SJCRH30 (cell line): ENCODE measurements at regions not wholly inside any gene's neighbourhood (a gene's known extent, or its start where the extent isn't known, plus 50 kb on each side); places are given as distances from the start of the nearest gene placed in this dataset.

Experiments
- DNase-seq, 2 experiments: peaks; one replicate each; pipeline ENCODE4 v3.0.0-alpha.2; 2015 to 2020
- H3K27ac ChIP-seq: fragments of 250-450 bp; sonication (Bioruptor Pico); 2 replicates; pipeline ENCODE4 v1.5.1; 2020; ENCODE audit warnings: mild to moderate bottlenecking, moderate library complexity
- H3K27me3 ChIP-seq: fragments of 250-450 bp; sonication (Bioruptor Pico); 2 replicates; pipeline ENCODE4 v1.5.1; 2020; ENCODE audit warnings: mild to moderate bottlenecking, moderate library complexity
- H3K36me3 ChIP-seq: fragments of 250-450 bp; sonication (Bioruptor Pico); 2 replicates; pipeline ENCODE4 v1.5.1; 2020; ENCODE audit warnings: mild to moderate bottlenecking, moderate library complexity
- H3K4me1 ChIP-seq: fragments of 250-450 bp; sonication (Bioruptor Pico); 2 replicates; pipeline ENCODE4 v1.5.1; 2020; ENCODE audit warnings: mild to moderate bottlenecking, moderate library complexity
- H3K4me3 ChIP-seq: fragments of 250-450 bp; sonication (Bioruptor Pico); 2 replicates; pipeline ENCODE4 v1.5.1; 2020; ENCODE audit warnings: mild to moderate bottlenecking, moderate library complexity
- H3K9me3 ChIP-seq: fragments of 250-450 bp; sonication (Bioruptor Pico); replicated peaks from 2 replicates; pipeline ENCODE4 v1.5.1; 2020; ENCODE audit warnings: mild to moderate bottlenecking, moderate library complexity

- H3K9me3 ChIP-seq: no peaks in the 10 kb centered on the region
- H3K4me3 ChIP-seq: no peak overlapping the region
- no peaks in the 10 kb centered on the region for H3K27me3 ChIP-seq
- H3K27ac ChIP-seq: no peak overlapping the region
- peak in 1 of 2 experiments; percentile 9 for DNase-seq
- no peaks in the 10 kb centered on the region for H3K36me3 ChIP-seq
- no peaks in the 10 kb centered on the region for H3K4me1 ChIP-seq
Observed at GRCh38 chr2:5328826-5329225, 363.4 kb upstream of the SOX11 start.

GRCh38 chr2:5329763-5330162 is 362.4 kb upstream of the SOX11 start:
- Histone ChIP-seq H3K36me3 (no peaks in the 10 kb centered on the region), H3K27me3 (no peaks in the 10 kb centered on the region), H3K4me1 (no peaks in the 10 kb centered on the region), H3K9me3 (no peaks in the 10 kb centered on the region), H3K4me3 (no peak overlapping the region), H3K27ac (no peak overlapping the region)
- DNase-seq: no peak

GRCh38 chr2:5330961-5331360 is 361.2 kb upstream of the SOX11 start:
- DNase-seq: no peak
- H3K27ac ChIP-seq: no peak overlapping the region
- no peaks in the 10 kb centered on the region for H3K4me1 ChIP-seq
- no peaks in the 10 kb centered on the region for H3K9me3 ChIP-seq
- no peaks in the 10 kb centered on the region; the same call in 1 of the 2 replicates for H3K27me3 ChIP-seq
- no peak overlapping the region for H3K4me3 ChIP-seq
- H3K36me3 ChIP-seq: no peaks in the 10 kb centered on the region

GRCh38 chr2:5332925-5333324 is 359.3 kb upstream of the SOX11 start:
- DNase-seq: no peak
- Histone ChIP-seq H3K9me3 (no peaks in the 10 kb centered on the region), H3K27me3 (no peaks in the 10 kb centered on the region; the same call in 1 of the 2 replicates), H3K36me3 (no peaks in the 10 kb centered on the region), H3K4me3 (no peak overlapping the region), H3K27ac (no peak overlapping the region), H3K4me1 (no peaks in the 10 kb centered on the region)

GRCh38 chr2:5339473-5339872 is 352.7 kb upstream of the SOX11 start:
- Histone ChIP-seq H3K27me3 (no peaks in the 10 kb centered on the region; the same call in 1 of the 2 replicates), H3K36me3 (no peaks in the 10 kb centered on the region), H3K4me3 (no peak overlapping the region), H3K4me1 (no peaks in the 10 kb centered on the region), H3K27ac (no peak overlapping the region), H3K9me3 (no peaks in the 10 kb centered on the region)
- DNase-seq: no peak

GRCh38 chr2:5343785-5344335 is 348.3 kb upstream of the SOX11 start:
- H3K36me3 ChIP-seq: no peaks in the 10 kb centered on the region
- H3K4me1 ChIP-seq: no peaks in the 10 kb centered on the region
- H3K4me3 ChIP-seq: no peak overlapping the region
- no peak for DNase-seq
- H3K27me3 ChIP-seq: no peaks in the 10 kb centered on the region
- no peak overlapping the region for H3K27ac ChIP-seq
- no peaks in the 10 kb centered on the region for H3K9me3 ChIP-seq

GRCh38 chr2:5352286-5352685 is 339.9 kb upstream of the SOX11 start:
- H3K27ac ChIP-seq: no peak overlapping the region
- no peaks in the 10 kb centered on the region for H3K9me3 ChIP-seq
- no peaks in the 10 kb centered on the region for H3K4me1 ChIP-seq
- no peak overlapping the region for H3K4me3 ChIP-seq
- no peaks in the 10 kb centered on the region for H3K27me3 ChIP-seq
- peak in 1 of 2 experiments; percentile 14 for DNase-seq
- no peaks in the 10 kb centered on the region for H3K36me3 ChIP-seq

GRCh38 chr2:5353565-5353964 is 338.6 kb upstream of the SOX11 start:
- no peak overlapping the region for H3K27ac ChIP-seq
- H3K9me3 ChIP-seq: no peaks in the 10 kb centered on the region
- H3K4me3 ChIP-seq: no peak overlapping the region
- no peaks in the 10 kb centered on the region for H3K4me1 ChIP-seq
- H3K27me3 ChIP-seq: no peaks in the 10 kb centered on the region
- no peaks in the 10 kb centered on the region for H3K36me3 ChIP-seq
- no peak for DNase-seq

GRCh38 chr2:5359397-5359796 is 332.8 kb upstream of the SOX11 start:
- Histone ChIP-seq H3K36me3 (no peaks in the 10 kb centered on the region), H3K9me3 (no peaks in the 10 kb centered on the region), H3K27me3 (no peaks in the 10 kb centered on the region; the same call in 1 of the 2 replicates), H3K27ac (no peak overlapping the region), H3K4me3 (no peak overlapping the region), H3K4me1 (no peaks in the 10 kb centered on the region)
- DNase-seq: no peak

- Histone ChIP-seq H3K27me3 (no peaks in the 10 kb centered on the region; the same call in 1 of the 2 replicates), H3K36me3 (no peaks in the 10 kb centered on the region), H3K4me3 (no peak overlapping the region), H3K4me1 (no peaks in the 10 kb centered on the region), H3K9me3 (0 out of 2 replicates have a peak, but pooled peaks cover 4% of the 10 kb centered on the region), H3K27ac (no peak overlapping the region)
- DNase-seq: no peak
Observed at GRCh38 chr2:5360081-5360480, 332.1 kb upstream of the SOX11 start.

GRCh38 chr2:5364361-5364760 is 327.8 kb upstream of the SOX11 start:
- H3K27ac ChIP-seq: no peak overlapping the region
- H3K4me3 ChIP-seq: no peak overlapping the region
- no peaks in the 10 kb centered on the region for H3K36me3 ChIP-seq
- H3K4me1 ChIP-seq: no peaks in the 10 kb centered on the region
- no peak for DNase-seq
- H3K9me3 ChIP-seq: 0 out of 2 replicates have a peak, but pooled peaks cover 4% of the 10 kb centered on the region
- H3K27me3 ChIP-seq: peaks cover 3% of the 10 kb centered on the region

GRCh38 chr2:5365871-5366461 is 326.2 kb upstream of the SOX11 start:
- peak; percentile 75 to 89 for DNase-seq
- H3K27ac ChIP-seq: no peak overlapping the region
- 0 out of 2 replicates have a peak, but pooled peaks cover 4% of the 10 kb centered on the region for H3K9me3 ChIP-seq
- H3K36me3 ChIP-seq: no peaks in the 10 kb centered on the region
- H3K4me1 ChIP-seq: no peaks in the 10 kb centered on the region
- peaks cover 3% of the 10 kb centered on the region for H3K27me3 ChIP-seq
- H3K4me3 ChIP-seq: no peak overlapping the region

- no peak for DNase-seq
- Histone ChIP-seq H3K27ac (no peak overlapping the region), H3K9me3 (0 out of 2 replicates have a peak, but pooled peaks cover 4% of the 10 kb centered on the region), H3K4me1 (no peaks in the 10 kb centered on the region), H3K4me3 (no peak overlapping the region), H3K36me3 (no peaks in the 10 kb centered on the region), H3K27me3 (peaks cover 3% of the 10 kb centered on the region)
Observed at GRCh38 chr2:5367321-5367720, 324.9 kb upstream of the SOX11 start.

GRCh38 chr2:5368263-5368662 is 323.9 kb upstream of the SOX11 start:
- Histone ChIP-seq H3K36me3 (no peaks in the 10 kb centered on the region), H3K27ac (no peak overlapping the region), H3K9me3 (0 out of 2 replicates have a peak, but pooled peaks cover 4% of the 10 kb centered on the region), H3K4me1 (no peaks in the 10 kb centered on the region), H3K27me3 (peaks cover 3% of the 10 kb centered on the region), H3K4me3 (no peak overlapping the region)
- DNase-seq: no peak

GRCh38 chr2:5369510-5369909 is 322.7 kb upstream of the SOX11 start:
- Histone ChIP-seq H3K4me3 (no peak overlapping the region), H3K27ac (no peak overlapping the region), H3K4me1 (no peaks in the 10 kb centered on the region), H3K36me3 (no peaks in the 10 kb centered on the region), H3K9me3 (0 out of 2 replicates have a peak, but pooled peaks cover 4% of the 10 kb centered on the region), H3K27me3 (peaks cover 3% of the 10 kb centered on the region; the same call in 1 of the 2 replicates)
- no peak for DNase-seq

- Histone ChIP-seq H3K27me3 (peaks cover 3% of the 10 kb centered on the region; the same call in 1 of the 2 replicates), H3K36me3 (no peaks in the 10 kb centered on the region), H3K4me1 (no peaks in the 10 kb centered on the region), H3K27ac (no peak overlapping the region), H3K9me3 (no peaks in the 10 kb centered on the region), H3K4me3 (no peak overlapping the region)
- DNase-seq: no peak
Observed at GRCh38 chr2:5370158-5370557, 322.0 kb upstream of the SOX11 start.
